DMS114 treated with DMSO at 0.1 percent for 48 hours (cell line): ENCODE measurements at regions not wholly inside any gene's neighbourhood (a gene's known extent, or its start where the extent isn't known, plus 50 kb on each side); places are given as distances from the start of the nearest gene placed in this dataset.
"Not testable (repeated sequence)": the region's sequence is repeated elsewhere in the genome, so short reads cannot be mapped to it uniquely, and the experiment has no call there.

Source experiments
- DNase-seq: peaks from one replicate; lab custom pipeline; 2025; ENCODE audit not compliant: unreplicated experiment; lab: John Stamatoyannopoulos, UW

- no peak for DNase-seq
Observed at GRCh38 chr1:68780919-68781318, 284.0 kb upstream of the DEPDC1 start.

GRCh38 chr1:68782890-68783289 is 286.0 kb upstream of the DEPDC1 start:
- DNase-seq = no peak

GRCh38 chr1:68785328-68785727 is 288.4 kb upstream of the DEPDC1 start:
- no peak for DNase-seq

- no peak for DNase-seq
Observed at GRCh38 chr1:68788762-68789161, 291.9 kb upstream of the DEPDC1 start.

- no peak for DNase-seq
Observed at GRCh38 chr1:68791800-68792199, 294.9 kb upstream of the DEPDC1 start.

GRCh38 chr1:68795956-68796355 is 299.1 kb upstream of the DEPDC1 start:
- DNase-seq = no peak

- no peak for DNase-seq
Observed at GRCh38 chr1:68796888-68797287, 300.0 kb upstream of the DEPDC1 start.

- no peak for DNase-seq
Observed at GRCh38 chr1:68798071-68798470, 301.2 kb upstream of the DEPDC1 start.

GRCh38 chr1:68799096-68799495 is 302.2 kb upstream of the DEPDC1 start:
- DNase-seq = no peak

GRCh38 chr1:68800182-68800581 is 303.3 kb upstream of the DEPDC1 start:
- DNase-seq = no peak

GRCh38 chr1:68801440-68801839 is 304.6 kb upstream of the DEPDC1 start:
- DNase-seq = no peak

- no peak for DNase-seq
Observed at GRCh38 chr1:68805097-68805641, 308.3 kb upstream of the DEPDC1 start.

GRCh38 chr1:68808351-68808750 is 311.5 kb upstream of the DEPDC1 start:
- DNase-seq = no peak

GRCh38 chr1:68811806-68812205 is 314.9 kb upstream of the DEPDC1 start:
- no peak for DNase-seq

- no peak for DNase-seq
Observed at GRCh38 chr1:68812333-68812732, 315.5 kb upstream of the DEPDC1 start.

GRCh38 chr1:68814067-68814466 is 317.2 kb upstream of the DEPDC1 start:
- DNase-seq = no peak

- DNase-seq = no peak
Observed at GRCh38 chr1:68815632-68816031, 318.8 kb upstream of the DEPDC1 start.

GRCh38 chr1:68817505-68818210 is 320.8 kb upstream of the DEPDC1 start:
- DNase-seq = not testable (repeated sequence)

GRCh38 chr1:68819190-68819829 is 322.4 kb upstream of the DEPDC1 start:
- peak; percentile 33 for DNase-seq

GRCh38 chr1:68820151-68820550 is 323.3 kb upstream of the DEPDC1 start:
- no peak for DNase-seq

- DNase-seq = no peak
Observed at GRCh38 chr1:68826836-68827235, 330.0 kb upstream of the DEPDC1 start.

- no peak for DNase-seq
Observed at GRCh38 chr1:68827261-68827660, 330.4 kb upstream of the DEPDC1 start.

- no peak for DNase-seq
Observed at GRCh38 chr1:68828013-68828412, 331.1 kb upstream of the DEPDC1 start.
